ENCODE measurements at regions not wholly inside any gene's neighbourhood (a gene's known extent, or its start where the extent isn't known, plus 50 kb on each side); places are given as distances from the start of the nearest gene placed in this dataset.

DNA sequence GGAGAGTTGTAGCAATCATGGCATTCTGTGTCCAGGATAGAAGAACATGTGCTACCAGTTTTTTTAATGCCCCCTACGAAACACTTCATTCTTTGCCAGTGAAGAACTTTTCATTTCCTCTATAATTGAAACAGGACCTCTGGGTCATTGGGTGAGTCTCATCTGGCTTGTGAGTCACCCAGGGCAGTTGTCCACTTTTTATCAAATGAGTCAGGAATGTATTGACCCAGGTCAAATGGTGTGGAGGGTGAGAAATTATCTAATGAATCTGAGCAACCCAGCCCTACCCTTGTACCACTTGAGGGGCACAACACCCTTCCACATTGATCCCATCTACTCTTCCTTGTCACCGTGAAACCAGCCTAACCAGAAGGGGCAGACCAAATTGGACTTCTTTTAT, 417.3 kb upstream of the PROX1 start:
- TF ChIP-seq, protein P1, sequence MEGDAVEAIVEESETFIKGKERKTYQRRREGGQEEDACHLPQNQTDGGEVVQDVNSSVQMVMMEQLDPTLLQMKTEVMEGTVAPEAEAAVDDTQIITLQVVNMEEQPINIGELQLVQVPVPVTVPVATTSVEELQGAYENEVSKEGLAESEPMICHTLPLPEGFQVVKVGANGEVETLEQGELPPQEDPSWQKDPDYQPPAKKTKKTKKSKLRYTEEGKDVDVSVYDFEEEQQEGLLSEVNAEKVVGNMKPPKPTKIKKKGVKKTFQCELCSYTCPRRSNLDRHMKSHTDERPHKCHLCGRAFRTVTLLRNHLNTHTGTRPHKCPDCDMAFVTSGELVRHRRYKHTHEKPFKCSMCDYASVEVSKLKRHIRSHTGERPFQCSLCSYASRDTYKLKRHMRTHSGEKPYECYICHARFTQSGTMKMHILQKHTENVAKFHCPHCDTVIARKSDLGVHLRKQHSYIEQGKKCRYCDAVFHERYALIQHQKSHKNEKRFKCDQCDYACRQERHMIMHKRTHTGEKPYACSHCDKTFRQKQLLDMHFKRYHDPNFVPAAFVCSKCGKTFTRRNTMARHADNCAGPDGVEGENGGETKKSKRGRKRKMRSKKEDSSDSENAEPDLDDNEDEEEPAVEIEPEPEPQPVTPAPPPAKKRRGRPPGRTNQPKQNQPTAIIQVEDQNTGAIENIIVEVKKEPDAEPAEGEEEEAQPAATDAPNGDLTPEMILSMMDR (IDR thresholded peaks at IDR 0.05 in 4 of 5, conservative IDR thresholded peaks at IDR 0.05 in 1 of 5): no peak
- no peak for TF ChIP-seq POLR2A (IDR thresholded peaks at IDR 0.05)
